Left lobe of liver (tissue), 2 donors: ENCODE measurements at regions not wholly inside any gene's neighbourhood (a gene's known extent, or its start where the extent isn't known, plus 50 kb on each side); places are given as distances from the start of the nearest gene placed in this dataset.
A peak's percentile ranks its signal among the peaks of the same experiment; 100 is the strongest.
"Not testable (repeated sequence)": the region's sequence is repeated elsewhere in the genome, so short reads cannot be mapped to it uniquely, and the experiment has no call there.

Experiments
- ATAC-seq: fragments of 200-7000 bp; cut with Tn5 transposase; one replicate; pipeline ENCODE4 v1.9.1; 2020; ENCODE audit warnings: mild to moderate bottlenecking, moderate library complexity
- DNase-seq: peaks from one replicate; pipeline ENCODE4 v3.0.0-alpha.2; 2020; ENCODE audit warnings: low spot score
- donor health status: DM: no; HTN: no; CAD: no; lungs with moderate emphysema.
- donor health status: DM: no; HTN: yes; CAD: no.

- peak; percentile 71 for ATAC-seq
Measured at GRCh38 chr7:152905949-152906348, 146.4 kb downstream of the ACTR3B start.

GRCh38 chr7:152907042-152907761 lies 147.7 kb downstream of the ACTR3B start:
- ATAC-seq (no peak), DNase-seq (no peak)

More at GRCh38 chr7:152905949-152906348, 146.4 kb downstream of the ACTR3B start:
- DNase-seq: no peak

GRCh38 chr7:152909280-152909679 lies 149.7 kb downstream of the ACTR3B start:
- ATAC-seq (no peak), DNase-seq (no peak)

GRCh38 chr7:152909683-152910544 lies 150.4 kb downstream of the ACTR3B start:
- ATAC-seq (no peak), DNase-seq (no peak)

GRCh38 chr7:152910545-152911225 lies 151.1 kb downstream of the ACTR3B start:
- ATAC-seq (no peak), DNase-seq (no peak)

GRCh38 chr7:152911226-152911560 lies 151.6 kb downstream of the ACTR3B start:
- ATAC-seq (no peak), DNase-seq (no peak)

GRCh38 chr7:152911922-152912321 lies 152.4 kb downstream of the ACTR3B start:
- DNase-seq (no peak), ATAC-seq (no peak)

- ATAC-seq (no peak), DNase-seq (no peak)
Measured at GRCh38 chr7:152912511-152912910, 153.0 kb downstream of the ACTR3B start.

GRCh38 chr7:152913492-152913891 lies 153.9 kb downstream of the ACTR3B start:
- peak; percentile 87 for ATAC-seq
- DNase-seq: no peak

- DNase-seq: no peak
- no peak for ATAC-seq
Measured at GRCh38 chr7:152914014-152914844, 154.7 kb downstream of the ACTR3B start.

- not testable (repeated sequence) for ATAC-seq, DNase-seq
Measured at GRCh38 chr7:152914845-152915102, 155.2 kb downstream of the ACTR3B start.

GRCh38 chr7:152922318-152923081 lies 162.9 kb downstream of the ACTR3B start:
- ATAC-seq: no peak
- DNase-seq: peak; percentile 10

GRCh38 chr7:152923711-152924110 lies 164.2 kb downstream of the ACTR3B start:
- DNase-seq: peak; percentile 21
- ATAC-seq: no peak

- DNase-seq (peak; percentile 19), ATAC-seq (no peak)
Measured at GRCh38 chr7:152924238-152924637, 164.7 kb downstream of the ACTR3B start.

GRCh38 chr7:152924826-152925411 lies 165.4 kb downstream of the ACTR3B start:
- ATAC-seq (no peak), DNase-seq (peak; percentile 33)

- ATAC-seq (peak; percentile 51), DNase-seq (peak; percentile 35)
Measured at GRCh38 chr7:152925412-152926147, 166.0 kb downstream of the ACTR3B start.

GRCh38 chr7:152931633-152932032 lies 172.1 kb downstream of the ACTR3B start:
- ATAC-seq (no peak), DNase-seq (no peak)

- ATAC-seq: no peak
- no peak for DNase-seq
Measured at GRCh38 chr7:152937282-152937681, 177.7 kb downstream of the ACTR3B start.

GRCh38 chr7:152946616-152947015 lies 187.1 kb downstream of the ACTR3B start:
- not testable (repeated sequence) for ATAC-seq, DNase-seq
